Breast epithelium (tissue), 3 donors: ENCODE measurements at regions not wholly inside any gene's neighbourhood (a gene's known extent, or its start where the extent isn't known, plus 50 kb on each side); places are given as distances from the start of the nearest gene placed in this dataset.

Experiments used
- POLR2A ChIP-seq: fragments of 450-650 bp; IDR thresholded peaks from one replicate; pipeline ENCODE4 v1.6.1; 2016; ENCODE audit warnings: antibody characterized with exemption, mild to moderate bottlenecking, moderate library complexity
- POLR2AphosphoS5 ChIP-seq, 3 donors: sonication (generic); formaldehyde crosslinking; IDR thresholded peaks; one replicate each; pipeline ENCODE4 v1.6.1; 2017; ENCODE audit warnings: antibody characterized with exemption in 3 of 3
- TF ChIP-seq, protein P1 (sequence below), 3 donors: fragments of 450-650 bp; IDR thresholded peaks; one replicate each; pipeline ENCODE4 v1.5.1; 2016 to 2017; ENCODE audit warnings: antibody characterized with exemption in 3 of 3, mild to moderate bottlenecking in 3 of 3, moderate library complexity in 3 of 3

DNA sequence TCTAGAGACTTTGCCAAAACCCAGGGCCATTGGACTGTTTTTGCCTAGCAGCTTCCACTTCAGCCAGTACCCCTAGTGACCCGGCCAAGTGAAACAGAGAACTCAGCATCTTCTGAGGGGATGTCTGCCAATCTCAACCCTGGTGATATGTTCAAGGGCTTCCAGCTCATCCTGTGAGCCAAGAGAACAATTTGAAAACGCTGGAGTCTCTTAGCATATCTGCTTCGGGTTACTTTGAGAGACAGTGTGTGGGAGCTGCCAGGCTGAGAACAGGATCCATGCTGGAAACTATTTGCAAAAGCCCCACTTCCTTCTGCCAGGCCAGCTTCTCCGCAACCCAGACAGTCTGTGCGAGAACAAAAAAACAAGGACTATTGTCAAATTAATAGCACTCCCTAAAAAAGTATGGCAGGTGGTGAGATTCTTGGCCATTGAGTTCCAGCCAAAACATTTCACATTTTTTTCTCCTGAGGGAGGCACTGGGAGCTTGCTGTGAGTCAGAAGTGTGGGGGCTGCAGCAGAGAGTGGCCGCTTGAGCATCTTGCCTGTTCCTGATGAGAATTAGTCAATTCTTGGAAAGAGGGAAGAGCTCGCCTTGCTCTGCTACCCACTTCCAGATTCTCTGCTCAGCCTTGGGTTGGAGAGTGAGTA, 395.6 kb upstream of the TRIB2 start:
- TF ChIP-seq POLR2AphosphoS5 (IDR thresholded peaks at IDR 0.05) (peak in 1 of 3 donors; percentile 55), POLR2A (no peak)
- TF ChIP-seq, protein P1, sequence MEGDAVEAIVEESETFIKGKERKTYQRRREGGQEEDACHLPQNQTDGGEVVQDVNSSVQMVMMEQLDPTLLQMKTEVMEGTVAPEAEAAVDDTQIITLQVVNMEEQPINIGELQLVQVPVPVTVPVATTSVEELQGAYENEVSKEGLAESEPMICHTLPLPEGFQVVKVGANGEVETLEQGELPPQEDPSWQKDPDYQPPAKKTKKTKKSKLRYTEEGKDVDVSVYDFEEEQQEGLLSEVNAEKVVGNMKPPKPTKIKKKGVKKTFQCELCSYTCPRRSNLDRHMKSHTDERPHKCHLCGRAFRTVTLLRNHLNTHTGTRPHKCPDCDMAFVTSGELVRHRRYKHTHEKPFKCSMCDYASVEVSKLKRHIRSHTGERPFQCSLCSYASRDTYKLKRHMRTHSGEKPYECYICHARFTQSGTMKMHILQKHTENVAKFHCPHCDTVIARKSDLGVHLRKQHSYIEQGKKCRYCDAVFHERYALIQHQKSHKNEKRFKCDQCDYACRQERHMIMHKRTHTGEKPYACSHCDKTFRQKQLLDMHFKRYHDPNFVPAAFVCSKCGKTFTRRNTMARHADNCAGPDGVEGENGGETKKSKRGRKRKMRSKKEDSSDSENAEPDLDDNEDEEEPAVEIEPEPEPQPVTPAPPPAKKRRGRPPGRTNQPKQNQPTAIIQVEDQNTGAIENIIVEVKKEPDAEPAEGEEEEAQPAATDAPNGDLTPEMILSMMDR (IDR thresholded peaks at IDR 0.05), result no peak
